ENCODE measurements at regions not wholly inside any gene's neighbourhood (a gene's known extent, or its start where the extent isn't known, plus 50 kb on each side); places are given as distances from the start of the nearest gene placed in this dataset.

GRCh38 chr4:13047591-13047990, 436.5 kb downstream of the RAB28 start:
- TF ChIP-seq, protein P1, sequence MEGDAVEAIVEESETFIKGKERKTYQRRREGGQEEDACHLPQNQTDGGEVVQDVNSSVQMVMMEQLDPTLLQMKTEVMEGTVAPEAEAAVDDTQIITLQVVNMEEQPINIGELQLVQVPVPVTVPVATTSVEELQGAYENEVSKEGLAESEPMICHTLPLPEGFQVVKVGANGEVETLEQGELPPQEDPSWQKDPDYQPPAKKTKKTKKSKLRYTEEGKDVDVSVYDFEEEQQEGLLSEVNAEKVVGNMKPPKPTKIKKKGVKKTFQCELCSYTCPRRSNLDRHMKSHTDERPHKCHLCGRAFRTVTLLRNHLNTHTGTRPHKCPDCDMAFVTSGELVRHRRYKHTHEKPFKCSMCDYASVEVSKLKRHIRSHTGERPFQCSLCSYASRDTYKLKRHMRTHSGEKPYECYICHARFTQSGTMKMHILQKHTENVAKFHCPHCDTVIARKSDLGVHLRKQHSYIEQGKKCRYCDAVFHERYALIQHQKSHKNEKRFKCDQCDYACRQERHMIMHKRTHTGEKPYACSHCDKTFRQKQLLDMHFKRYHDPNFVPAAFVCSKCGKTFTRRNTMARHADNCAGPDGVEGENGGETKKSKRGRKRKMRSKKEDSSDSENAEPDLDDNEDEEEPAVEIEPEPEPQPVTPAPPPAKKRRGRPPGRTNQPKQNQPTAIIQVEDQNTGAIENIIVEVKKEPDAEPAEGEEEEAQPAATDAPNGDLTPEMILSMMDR (IDR thresholded peaks at IDR 0.05), result no peak
- TF ChIP-seq ZFX (IDR thresholded peaks at IDR 0.05; ENCODE audit: borderline replicate concordance), result no peak
